Retinal pigment epithelial cell (primary cell): ENCODE measurements at regions not wholly inside any gene's neighbourhood (a gene's known extent, or its start where the extent isn't known, plus 50 kb on each side); places are given as distances from the start of the nearest gene placed in this dataset.

ENCODE experiments used
- DNase-seq: peaks from one replicate; pipeline ENCODE4 v3.0.0-alpha.2; 2010; ENCODE audit warnings: low read depth
- H3K4me3 ChIP-seq: 2 replicates; pipeline ENCODE4 v1.5.1; 2011; ENCODE audit warnings: mild to moderate bottlenecking, low read length, control low read depth, moderate library complexity
- TF ChIP-seq, protein P1 (sequence below): conservative IDR thresholded peaks from 2 replicates; pipeline ENCODE4 v1.5.1; 2011; ENCODE audit warnings: low read depth, low read length, control low read depth, inconsistent platforms

DNA sequence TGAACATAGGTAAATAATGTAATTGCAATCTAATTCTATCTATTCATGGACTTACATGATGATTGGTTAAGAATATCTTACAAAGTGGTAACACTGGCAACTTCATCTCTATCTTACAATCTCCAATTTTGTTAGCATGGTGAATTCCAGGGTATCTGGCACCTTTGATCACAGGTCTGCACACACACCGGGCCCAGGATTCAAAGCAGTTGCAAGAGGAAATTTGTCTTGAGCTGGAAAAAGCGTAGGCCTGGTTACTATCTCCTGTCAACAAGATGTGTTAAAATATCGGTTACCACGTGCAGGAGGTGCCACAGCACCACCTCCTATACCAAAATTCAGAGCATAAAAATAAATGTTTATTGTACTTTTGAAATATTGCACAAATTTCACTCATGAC lies 2428.4 kb downstream of the PCDH9 start:
- no peak for DNase-seq
- no peak overlapping the region for H3K4me3 ChIP-seq
- TF ChIP-seq, protein P1, sequence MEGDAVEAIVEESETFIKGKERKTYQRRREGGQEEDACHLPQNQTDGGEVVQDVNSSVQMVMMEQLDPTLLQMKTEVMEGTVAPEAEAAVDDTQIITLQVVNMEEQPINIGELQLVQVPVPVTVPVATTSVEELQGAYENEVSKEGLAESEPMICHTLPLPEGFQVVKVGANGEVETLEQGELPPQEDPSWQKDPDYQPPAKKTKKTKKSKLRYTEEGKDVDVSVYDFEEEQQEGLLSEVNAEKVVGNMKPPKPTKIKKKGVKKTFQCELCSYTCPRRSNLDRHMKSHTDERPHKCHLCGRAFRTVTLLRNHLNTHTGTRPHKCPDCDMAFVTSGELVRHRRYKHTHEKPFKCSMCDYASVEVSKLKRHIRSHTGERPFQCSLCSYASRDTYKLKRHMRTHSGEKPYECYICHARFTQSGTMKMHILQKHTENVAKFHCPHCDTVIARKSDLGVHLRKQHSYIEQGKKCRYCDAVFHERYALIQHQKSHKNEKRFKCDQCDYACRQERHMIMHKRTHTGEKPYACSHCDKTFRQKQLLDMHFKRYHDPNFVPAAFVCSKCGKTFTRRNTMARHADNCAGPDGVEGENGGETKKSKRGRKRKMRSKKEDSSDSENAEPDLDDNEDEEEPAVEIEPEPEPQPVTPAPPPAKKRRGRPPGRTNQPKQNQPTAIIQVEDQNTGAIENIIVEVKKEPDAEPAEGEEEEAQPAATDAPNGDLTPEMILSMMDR = no peak

DNA sequence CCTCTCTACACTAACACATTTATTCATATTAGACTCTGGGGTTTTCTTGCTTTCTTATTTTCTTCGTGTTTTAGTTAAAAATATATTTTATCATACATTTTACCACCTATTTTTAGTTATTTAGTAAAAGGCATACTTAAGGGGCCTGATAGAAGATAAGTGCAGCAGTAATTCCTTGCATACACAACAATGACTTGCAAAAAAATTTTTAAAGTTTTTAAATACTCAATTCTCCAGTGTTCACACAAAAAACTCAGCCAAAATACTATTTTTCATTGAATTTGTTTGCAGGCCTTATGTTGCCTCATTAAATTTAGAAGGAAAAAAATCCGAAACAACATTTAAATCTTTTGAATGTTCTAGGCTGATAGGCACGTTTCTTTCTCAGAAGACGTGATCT lies 2431.7 kb downstream of the PCDH9 start:
- no peak overlapping the region for H3K4me3 ChIP-seq
- TF ChIP-seq, protein P1 = no peak
- DNase-seq = no peak

DNA sequence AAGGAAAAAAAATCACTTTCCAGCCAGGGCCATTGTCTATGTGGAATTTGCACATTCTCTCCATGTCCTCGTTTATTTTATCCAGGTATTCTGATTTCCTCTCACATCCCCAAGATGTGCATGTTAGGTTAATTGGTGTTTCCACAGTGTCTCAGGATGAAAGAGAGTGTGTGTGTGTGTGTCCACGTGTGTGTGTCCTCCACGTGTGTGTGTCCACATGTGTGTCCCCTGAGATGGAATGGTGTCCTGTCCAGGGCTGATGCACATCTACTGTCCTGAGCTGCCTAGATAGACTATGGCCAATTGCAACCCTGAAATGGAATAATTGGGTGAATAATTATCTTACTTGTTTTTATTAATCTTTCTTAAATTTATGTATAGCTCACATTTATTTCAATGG lies 2436.5 kb downstream of the PCDH9 start:
- no peak overlapping the region for H3K4me3 ChIP-seq
- TF ChIP-seq, protein P1 = no peak
- DNase-seq = no peak

DNA sequence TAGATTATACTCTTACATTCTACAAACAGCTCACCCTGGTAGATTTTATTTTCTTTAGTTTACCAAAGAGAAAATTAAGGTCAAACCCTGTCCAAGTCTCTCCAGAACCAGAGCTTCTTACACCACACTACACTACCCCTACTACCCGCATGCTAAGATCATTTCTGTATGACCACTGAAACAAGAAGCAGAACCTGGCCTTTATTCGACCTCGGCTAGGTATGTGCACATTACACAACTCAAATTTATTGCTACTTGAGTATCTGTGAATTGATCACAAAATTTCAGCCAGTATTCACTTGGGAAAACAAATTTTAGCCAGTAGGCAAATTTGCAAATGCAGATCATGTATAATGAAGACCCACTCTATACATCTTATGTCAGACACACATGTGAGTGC lies 2437.0 kb downstream of the PCDH9 start:
- no peak for DNase-seq
- TF ChIP-seq, protein P1 = no peak

DNA sequence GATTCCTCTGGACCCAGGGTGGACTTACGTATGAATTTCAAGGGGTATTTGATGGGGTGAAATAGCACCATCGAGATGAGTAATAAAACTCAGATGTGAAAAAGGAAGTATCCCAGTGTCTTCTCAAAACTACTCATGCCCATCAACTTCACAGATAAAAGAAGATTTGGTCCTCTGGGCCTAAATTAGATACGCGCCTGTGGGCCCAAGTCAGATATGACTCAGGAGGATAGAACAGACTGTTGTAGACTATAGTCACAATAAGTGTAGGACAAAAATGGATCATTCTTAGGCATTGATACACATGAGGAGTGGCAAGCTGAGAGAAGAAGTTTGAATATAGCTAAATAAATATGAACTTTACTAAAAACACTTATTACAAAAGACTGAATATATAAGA lies 2438.8 kb downstream of the PCDH9 start:
- H3K4me3 ChIP-seq = no peak overlapping the region
- no peak for DNase-seq
- TF ChIP-seq, protein P1 = no peak

More for the DNA sequence above, 2437.0 kb downstream of the PCDH9 start:
- H3K4me3 ChIP-seq = no peak overlapping the region

DNA sequence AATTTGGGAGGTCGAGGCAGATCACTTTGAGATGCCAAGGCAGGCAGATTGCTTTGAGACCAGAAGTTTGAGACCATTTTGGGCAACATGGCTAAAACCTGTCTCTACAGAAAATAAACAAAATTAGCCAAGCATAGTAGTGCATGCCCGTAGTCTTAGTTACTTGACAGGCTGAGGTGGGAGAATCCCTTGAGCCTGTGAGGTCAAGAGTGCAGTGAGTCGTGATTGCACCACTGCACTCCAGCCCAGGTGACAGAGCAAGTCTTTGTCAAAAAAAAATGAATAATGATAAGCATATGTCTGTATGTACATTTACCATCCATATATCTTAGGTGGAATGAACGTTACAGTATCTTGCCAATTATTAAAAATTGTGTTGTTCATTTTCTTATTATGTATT lies 2447.7 kb downstream of the PCDH9 start:
- DNase-seq = no peak
- H3K4me3 ChIP-seq = no peak overlapping the region
- TF ChIP-seq, protein P1 = no peak

DNA sequence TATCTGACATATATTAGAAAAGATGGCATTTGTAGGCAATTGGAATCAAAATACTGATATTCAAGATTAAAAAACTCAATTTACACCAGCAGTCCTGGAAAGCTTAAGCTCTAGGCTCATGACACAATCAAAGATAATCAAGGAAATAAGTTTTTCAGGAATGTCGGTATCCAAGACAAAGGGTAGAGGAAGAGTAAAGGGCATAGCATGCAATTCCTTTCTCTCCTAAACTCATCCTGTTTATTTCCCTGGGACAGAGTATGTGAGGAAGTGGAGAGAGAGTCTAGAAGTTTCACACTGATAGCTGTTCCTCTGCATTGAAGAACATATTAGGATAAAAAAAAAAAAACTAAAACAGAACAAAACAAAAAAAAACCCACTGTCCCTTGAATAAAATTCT lies 2452.1 kb downstream of the PCDH9 start:
- no peak for DNase-seq
- no peak overlapping the region for H3K4me3 ChIP-seq
- TF ChIP-seq, protein P1 = no peak
